C4-2B (cell line): ENCODE measurements at regions not wholly inside any gene's neighbourhood (a gene's known extent, or its start where the extent isn't known, plus 50 kb on each side); places are given as distances from the start of the nearest gene placed in this dataset.

Source experiments
- ZFX ChIP-seq: fragments of 450-650 bp; IDR thresholded peaks from 2 replicates; pipeline ENCODE4 v1.6.1; 2017
- TF ChIP-seq, protein P1 (sequence below): fragments of 450-650 bp; conservative IDR thresholded peaks from 2 replicates; pipeline ENCODE4 v1.5.1; 2017; ENCODE audit warnings: mild to moderate bottlenecking

GRCh38 chr12:105975351-105975750, 163.4 kb downstream of the NUAK1 start:
- TF ChIP-seq, protein P1, sequence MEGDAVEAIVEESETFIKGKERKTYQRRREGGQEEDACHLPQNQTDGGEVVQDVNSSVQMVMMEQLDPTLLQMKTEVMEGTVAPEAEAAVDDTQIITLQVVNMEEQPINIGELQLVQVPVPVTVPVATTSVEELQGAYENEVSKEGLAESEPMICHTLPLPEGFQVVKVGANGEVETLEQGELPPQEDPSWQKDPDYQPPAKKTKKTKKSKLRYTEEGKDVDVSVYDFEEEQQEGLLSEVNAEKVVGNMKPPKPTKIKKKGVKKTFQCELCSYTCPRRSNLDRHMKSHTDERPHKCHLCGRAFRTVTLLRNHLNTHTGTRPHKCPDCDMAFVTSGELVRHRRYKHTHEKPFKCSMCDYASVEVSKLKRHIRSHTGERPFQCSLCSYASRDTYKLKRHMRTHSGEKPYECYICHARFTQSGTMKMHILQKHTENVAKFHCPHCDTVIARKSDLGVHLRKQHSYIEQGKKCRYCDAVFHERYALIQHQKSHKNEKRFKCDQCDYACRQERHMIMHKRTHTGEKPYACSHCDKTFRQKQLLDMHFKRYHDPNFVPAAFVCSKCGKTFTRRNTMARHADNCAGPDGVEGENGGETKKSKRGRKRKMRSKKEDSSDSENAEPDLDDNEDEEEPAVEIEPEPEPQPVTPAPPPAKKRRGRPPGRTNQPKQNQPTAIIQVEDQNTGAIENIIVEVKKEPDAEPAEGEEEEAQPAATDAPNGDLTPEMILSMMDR, result no peak
- TF ChIP-seq ZFX, result no peak
